CD4-positive, alpha-beta T cell treated with Interleukin-17A for 1 hour (primary cell): ENCODE measurements at regions not wholly inside any gene's neighbourhood (a gene's known extent, or its start where the extent isn't known, plus 50 kb on each side); places are given as distances from the start of the nearest gene placed in this dataset.

ENCODE experiments used
- DNase-seq: peaks from one replicate; pipeline ENCODE4 v3.0.0-alpha.2; 2020

GRCh38 chr5:77157732-77158532 is 52.5 kb upstream of the PDE8B start:
- DNase-seq = no peak

DNA sequence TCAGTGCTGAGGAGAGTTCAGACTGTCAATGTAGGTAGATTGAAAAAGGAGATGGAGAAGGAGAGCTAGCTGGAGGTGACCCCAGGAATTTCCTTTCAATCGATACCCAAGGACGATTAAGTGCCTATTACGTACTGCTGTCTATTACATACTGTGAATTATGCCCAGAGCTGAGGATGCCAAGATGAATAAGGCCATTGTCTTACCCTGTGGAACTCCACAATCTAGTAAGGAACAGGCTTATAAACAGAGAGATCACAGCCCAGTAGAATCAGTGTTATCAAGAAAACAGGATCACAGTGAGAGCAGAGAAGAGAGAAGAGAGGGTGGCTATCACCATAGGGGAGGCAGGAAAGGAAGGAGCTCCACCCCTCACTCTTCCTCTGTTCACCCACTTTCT is 54.1 kb upstream of the PDE8B start:
- DNase-seq = no peak

DNA sequence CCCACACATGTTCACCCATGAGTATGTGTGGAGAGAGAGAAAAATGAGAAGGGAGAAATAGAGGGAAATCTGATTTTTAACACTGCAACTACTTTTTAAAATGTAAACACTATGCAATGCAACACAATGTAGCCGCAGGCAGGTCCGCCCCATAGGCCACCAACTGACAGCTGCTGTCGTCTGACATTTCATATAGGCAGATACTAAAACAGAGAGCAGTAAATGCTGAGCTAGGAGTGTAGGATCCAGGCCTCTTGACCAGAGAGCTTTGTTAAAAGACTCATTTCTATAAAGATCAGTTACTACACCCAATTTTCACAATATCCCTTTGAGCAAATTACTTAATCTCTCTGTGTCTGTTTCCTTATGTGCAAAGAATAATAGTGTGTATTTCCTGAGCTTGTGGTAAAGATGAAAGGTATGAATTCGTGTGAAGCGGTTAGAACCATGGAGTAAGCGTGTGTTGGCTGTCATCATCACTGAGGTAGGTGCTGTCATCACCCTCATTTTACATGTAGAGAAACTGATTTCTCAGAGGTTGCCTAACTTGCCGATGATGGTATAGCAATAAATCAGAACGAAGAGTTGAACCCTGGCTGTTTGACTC is 55.2 kb upstream of the PDE8B start:
- peak; percentile 60 for DNase-seq

- DNase-seq = no peak
Measured at GRCh38 chr5:77152441-77152840, 58.0 kb upstream of the PDE8B start.

DNA sequence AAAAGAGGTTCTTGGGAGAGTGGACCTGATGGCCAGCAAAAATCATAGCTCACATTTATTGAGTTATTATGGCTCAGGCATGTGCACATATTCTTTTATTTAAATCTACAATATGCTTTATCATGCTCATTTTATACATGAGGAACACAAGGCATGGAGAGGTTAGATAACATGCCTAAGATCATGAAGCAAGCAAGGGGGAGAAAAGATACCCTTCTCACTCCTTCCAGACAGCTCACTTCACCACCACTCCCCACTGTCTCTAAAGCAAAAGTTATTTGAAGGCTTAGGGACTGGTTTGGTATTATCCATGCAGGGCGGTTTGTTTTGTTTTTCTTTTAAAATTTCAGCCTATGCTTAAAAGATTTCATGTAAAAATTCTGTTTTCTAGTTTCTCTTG is 59.0 kb upstream of the PDE8B start:
- DNase-seq = no peak

GRCh38 chr5:77146896-77147295 is 59.8 kb upstream of the ZBED3 start:
- no peak for DNase-seq

GRCh38 chr5:77145666-77146065 is 58.6 kb upstream of the ZBED3 start:
- no peak for DNase-seq

DNA sequence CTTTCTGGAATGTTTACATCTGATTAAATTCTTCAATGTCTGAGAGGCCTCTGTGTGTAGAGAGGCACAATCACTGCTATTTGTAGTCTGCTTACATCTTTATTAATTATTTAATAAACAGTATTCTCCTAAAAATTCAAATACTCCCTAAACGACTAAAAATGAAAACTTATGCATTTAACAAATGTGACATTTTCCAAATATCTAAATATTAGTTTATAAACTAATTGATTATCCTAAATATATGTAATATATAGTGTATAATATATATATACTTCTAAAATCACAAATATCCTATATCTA is 57.7 kb upstream of the ZBED3 start:
- no peak for DNase-seq

DNA sequence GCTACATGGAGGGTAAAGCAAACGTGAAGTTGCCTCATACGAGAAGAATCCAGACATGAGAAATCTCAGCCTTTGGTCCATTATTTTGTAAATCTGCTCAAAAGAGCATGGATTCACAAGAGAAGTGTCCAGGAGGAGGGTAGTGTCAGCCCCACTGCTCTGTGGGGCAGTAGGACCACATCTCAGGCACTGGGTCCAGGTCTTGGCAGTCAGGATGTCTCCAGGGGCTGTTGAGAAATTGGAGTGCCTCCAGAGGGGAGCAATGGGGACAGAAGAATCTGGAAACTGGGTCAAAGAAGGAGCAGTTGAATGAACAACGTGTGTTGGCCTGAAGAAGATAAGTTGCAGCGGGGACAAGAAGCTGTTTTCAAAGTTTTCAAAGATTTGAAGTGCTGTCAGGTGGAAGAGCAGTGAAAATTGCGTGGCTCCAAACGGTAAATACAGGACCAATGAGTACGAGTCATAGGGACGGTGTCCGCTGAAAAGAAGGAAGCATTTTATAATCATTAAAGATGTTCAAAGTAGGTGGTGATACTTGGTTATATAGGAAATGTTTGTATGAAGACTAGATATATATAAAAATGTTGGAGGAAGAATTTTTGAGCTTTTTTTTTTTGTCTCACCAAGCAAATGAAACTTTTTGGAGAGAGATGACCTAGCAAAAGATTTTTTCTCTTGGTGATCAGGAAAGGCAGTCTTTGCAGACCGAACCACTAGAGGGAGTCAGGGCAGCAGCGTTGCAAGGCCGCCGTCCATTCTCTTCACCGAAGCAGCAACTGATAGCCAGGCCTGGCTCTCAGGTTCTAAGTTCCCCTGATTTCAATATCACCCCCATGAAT is 57.1 kb upstream of the ZBED3 start:
- DNase-seq = peak; percentile 60

DNA sequence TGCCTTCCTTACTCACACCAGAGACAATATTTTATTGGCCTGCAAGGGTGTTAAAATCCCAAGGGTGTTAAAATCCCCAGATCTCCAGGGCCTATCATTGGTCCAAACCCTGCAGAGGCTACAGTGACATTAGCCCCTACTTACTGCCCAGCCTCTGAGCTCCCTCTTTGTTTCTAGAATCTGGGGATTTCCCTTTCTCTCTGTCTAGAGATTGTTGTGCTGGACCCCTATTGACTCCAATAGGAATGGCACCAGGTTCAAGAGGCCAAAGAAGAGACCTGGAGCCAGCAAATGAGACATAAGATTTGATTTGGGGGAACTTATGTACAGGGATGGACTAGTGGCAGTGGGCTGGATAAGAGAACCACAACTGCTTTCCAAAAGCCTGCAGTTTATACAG is 53.3 kb upstream of the ZBED3 start:
- DNase-seq = no peak

- DNase-seq = no peak
Measured at GRCh38 chr5:77139001-77139400, 51.9 kb upstream of the ZBED3 start.
